ENCODE measurements at regions not wholly inside any gene's neighbourhood (a gene's known extent, or its start where the extent isn't known, plus 50 kb on each side); places are given as distances from the start of the nearest gene placed in this dataset.
"Not testable (repeated sequence)": the region's sequence is repeated elsewhere in the genome, so short reads cannot be mapped to it uniquely, and the experiment has no call there.

DNA sequence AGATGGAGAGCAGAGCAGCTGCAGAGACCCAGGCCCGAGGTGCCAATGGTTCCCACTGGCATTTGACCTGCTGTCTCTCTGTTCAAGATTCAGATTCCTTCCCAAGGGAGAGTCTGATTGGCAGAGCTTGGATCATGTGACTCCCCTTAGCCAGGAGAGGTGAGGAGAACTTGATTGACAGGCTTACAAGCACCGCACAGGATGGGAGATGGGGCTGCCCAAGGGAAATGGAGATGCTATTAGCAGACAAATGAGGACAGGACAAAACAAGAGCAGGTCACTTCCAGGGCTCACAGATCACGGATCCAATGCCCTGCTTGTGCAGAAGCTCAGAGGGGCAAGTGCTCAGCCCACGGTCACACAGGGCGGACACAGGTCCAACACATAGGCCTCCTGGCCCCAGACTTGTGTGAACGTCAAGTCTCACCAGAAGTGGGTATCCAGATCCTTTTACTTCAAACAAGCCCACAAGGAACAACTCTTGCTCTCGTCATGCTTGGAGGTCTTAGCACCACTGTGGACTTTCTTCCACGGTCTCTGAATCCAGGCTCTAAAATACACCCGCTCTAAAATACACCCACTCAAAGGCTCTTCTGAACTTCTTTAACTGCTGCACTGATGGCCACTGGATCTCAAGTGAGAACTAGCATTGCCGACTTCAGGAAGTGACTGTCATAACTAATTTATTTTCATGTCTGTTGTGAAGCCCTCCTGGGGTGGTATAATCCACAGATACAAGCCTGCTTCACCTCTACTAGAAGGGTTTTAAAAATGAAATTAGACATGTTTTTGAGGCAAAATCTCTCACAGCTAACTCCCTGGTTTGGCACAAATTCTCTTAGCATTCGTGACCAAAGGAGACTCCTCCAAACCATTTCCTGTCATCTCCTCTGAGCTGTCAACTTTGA, 274.9 kb downstream of the RRAGC start:
- TF ChIP-seq, protein P1, sequence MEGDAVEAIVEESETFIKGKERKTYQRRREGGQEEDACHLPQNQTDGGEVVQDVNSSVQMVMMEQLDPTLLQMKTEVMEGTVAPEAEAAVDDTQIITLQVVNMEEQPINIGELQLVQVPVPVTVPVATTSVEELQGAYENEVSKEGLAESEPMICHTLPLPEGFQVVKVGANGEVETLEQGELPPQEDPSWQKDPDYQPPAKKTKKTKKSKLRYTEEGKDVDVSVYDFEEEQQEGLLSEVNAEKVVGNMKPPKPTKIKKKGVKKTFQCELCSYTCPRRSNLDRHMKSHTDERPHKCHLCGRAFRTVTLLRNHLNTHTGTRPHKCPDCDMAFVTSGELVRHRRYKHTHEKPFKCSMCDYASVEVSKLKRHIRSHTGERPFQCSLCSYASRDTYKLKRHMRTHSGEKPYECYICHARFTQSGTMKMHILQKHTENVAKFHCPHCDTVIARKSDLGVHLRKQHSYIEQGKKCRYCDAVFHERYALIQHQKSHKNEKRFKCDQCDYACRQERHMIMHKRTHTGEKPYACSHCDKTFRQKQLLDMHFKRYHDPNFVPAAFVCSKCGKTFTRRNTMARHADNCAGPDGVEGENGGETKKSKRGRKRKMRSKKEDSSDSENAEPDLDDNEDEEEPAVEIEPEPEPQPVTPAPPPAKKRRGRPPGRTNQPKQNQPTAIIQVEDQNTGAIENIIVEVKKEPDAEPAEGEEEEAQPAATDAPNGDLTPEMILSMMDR (IDR thresholded peaks at IDR 0.05; ENCODE audit: insufficient read depth, low read depth, low read length), result no peak
- no peak for DNase-seq (ENCODE audit: low read depth)

DNA sequence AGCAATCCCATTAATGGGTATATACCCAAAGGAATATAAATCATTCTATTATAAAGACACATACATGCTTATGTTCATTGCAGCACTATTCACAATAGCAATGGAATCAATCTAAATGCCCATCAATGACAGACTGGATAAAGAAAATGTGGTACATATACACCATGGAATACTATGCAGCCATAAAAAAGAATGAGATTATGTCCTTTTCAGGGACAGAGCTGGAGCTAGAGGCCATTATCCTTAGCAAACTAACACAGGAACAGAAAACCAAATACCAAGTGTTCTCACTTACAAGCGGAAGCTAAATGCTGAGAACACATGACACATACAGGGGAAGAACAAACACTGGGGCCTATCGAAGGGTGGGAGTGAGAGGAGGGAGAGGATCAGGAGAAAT, 276.3 kb downstream of the RRAGC start:
- DNase-seq (ENCODE audit: low read depth); H3K4me3 ChIP-seq (ENCODE audit: low read depth, low read length): not testable (repeated sequence)

More for the DNA sequence above, 274.9 kb downstream of the RRAGC start:
- H3K4me3 ChIP-seq (ENCODE audit: low read depth, low read length), result no peak overlapping the region

DNA sequence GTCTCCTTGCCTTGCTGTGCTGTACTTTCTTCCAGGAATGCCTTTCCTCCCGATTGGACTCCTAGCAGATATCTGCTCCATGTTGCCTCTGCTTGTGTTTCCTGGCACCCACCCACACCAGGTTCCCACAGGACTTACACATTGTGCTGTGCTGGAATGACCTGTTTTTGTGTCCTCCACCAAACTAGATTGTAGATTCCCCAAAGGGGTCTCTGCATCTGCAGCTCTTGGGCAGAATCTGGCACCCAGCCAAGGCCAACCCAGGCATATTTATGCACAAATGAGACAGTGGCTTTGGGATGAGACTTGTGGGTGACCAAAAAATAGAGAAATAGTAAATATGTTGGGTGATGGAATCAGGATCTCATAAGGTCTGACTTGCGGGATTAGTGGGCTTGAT, 278.2 kb downstream of the RRAGC start:
- no peak for DNase-seq (ENCODE audit: low read depth)
- TF ChIP-seq, protein P1 (IDR thresholded peaks at IDR 0.05; ENCODE audit: insufficient read depth, low read depth, low read length), result no peak

GRCh38 chr1:38580594-38580993, 279.0 kb downstream of the RRAGC start:
- no peak overlapping the region for H3K4me3 ChIP-seq (ENCODE audit: low read depth, low read length)
- TF ChIP-seq, protein P1 (IDR thresholded peaks at IDR 0.05; ENCODE audit: insufficient read depth, low read depth, low read length), result no peak
- no peak for DNase-seq (ENCODE audit: low read depth)

More for the DNA sequence above, 278.2 kb downstream of the RRAGC start:
- H3K4me3 ChIP-seq (ENCODE audit: low read depth, low read length), result no peak overlapping the region

DNA sequence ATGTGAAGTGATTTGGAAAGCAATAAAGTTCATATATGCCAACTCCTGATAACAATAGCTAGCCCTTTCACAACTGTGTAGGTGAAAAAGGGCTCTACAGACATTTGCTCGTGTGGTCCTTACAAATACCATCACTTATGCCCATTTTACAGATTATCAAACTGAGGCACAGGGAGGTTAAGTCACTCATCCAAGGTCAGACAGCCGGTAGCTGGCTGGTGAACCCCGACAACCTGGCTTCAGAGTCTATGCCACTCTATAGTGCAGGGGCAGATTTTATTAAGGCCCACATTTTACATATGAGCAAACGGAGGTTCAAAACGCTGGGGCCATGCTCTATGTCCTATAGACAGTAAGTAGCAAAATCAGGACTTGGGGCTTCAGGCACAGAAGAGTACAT, 280.5 kb downstream of the RRAGC start:
- no peak overlapping the region for H3K4me3 ChIP-seq (ENCODE audit: low read depth, low read length)
- DNase-seq (ENCODE audit: low read depth), result no peak
- TF ChIP-seq, protein P1 (IDR thresholded peaks at IDR 0.05; ENCODE audit: insufficient read depth, low read depth, low read length), result no peak

DNA sequence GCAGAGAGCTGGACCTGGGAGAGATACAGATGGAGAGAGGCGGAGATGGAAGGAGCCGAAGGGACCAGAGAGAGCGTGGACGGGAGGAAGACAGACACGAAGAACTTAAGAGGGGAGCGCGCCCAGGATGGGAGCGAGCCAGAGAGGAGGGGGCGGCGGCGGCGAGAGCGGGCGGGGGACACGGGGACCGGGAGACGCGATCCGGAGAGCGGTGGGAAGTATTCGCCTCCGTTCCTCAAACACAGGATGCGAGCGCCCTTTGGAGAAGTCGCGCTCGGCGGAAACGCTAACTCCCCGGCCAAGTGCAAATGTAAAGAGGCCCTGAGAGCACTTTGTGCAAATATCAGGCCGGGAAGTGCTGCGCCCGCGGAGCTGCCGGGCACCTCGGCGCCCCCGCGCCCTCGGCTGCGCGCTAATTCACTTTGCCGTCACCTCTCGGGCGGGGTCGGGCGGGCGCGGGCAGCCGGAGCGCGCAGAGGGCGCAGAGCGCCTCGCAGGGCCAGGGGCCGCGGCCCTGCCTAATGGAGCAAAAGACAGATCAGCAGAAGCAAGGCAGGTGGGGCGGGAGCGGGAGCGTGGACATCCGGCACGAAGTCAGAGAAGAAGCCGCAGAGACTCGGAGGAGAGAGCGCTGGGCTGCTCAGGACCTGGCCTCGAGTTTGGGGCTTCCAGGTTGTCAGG, 281.2 kb downstream of the RRAGC start:
- TF ChIP-seq, protein P1 (IDR thresholded peaks at IDR 0.05; ENCODE audit: insufficient read depth, low read depth, low read length), result no peak

GRCh38 chr1:38577937-38578270, 281.7 kb downstream of the RRAGC start:
- DNase-seq (ENCODE audit: low read depth), result no peak
- TF ChIP-seq, protein P1 (IDR thresholded peaks at IDR 0.05; ENCODE audit: insufficient read depth, low read depth, low read length), result no peak
- H3K4me3 ChIP-seq (ENCODE audit: low read depth, low read length), result no peak overlapping the region

More for the DNA sequence above, 281.2 kb downstream of the RRAGC start:
- DNase-seq (ENCODE audit: low read depth), result no peak
- no peak overlapping the region for H3K4me3 ChIP-seq (ENCODE audit: low read depth, low read length)

Data from fibroblast of villous mesenchyme (primary cell).